OCI-LY3 (cell line): ENCODE measurements at regions not wholly inside any gene's neighbourhood (a gene's known extent, or its start where the extent isn't known, plus 50 kb on each side); places are given as distances from the start of the nearest gene placed in this dataset.

Experiments
- H2AFZ ChIP-seq: fragments of 200-600, 300-600 bp; shearing (Covaris generic); 2 replicates; pipeline ENCODE4 v1.6.0; 2014; ENCODE audit warnings: antibody characterized with exemption, low read depth, low read length
- H3K27ac ChIP-seq: fragments of 200-600, 300-600 bp; sonication (generic); 2 replicates; pipeline ENCODE4 v1.5.1; 2014; ENCODE audit warnings: mild to moderate bottlenecking, low read length, moderate library complexity, mixed read lengths
- H3K27me3 ChIP-seq: fragments of 200-600, 300-600 bp; sonication (generic); 2 replicates; pipeline ENCODE4 v1.6.1; 2014; ENCODE audit warnings: low read depth, low read length, mixed read lengths
- H3K36me3 ChIP-seq: fragments of 200-600, 300-600 bp; sonication (generic); replicated peaks from 2 replicates; pipeline ENCODE3; 2014; ENCODE audit warnings: low read depth, low read length, mixed read lengths
- H3K4me1 ChIP-seq: fragments of 300-600, 200-600 bp; sonication (generic); 2 replicates; pipeline ENCODE4 v1.6.1; 2014; ENCODE audit warnings: low read length, mixed read lengths
- H3K4me2 ChIP-seq: fragments of 200-600, 300-600 bp; sonication (generic); 2 replicates; pipeline ENCODE4 v1.6.1; 2014; ENCODE audit warnings: low read length, mixed read lengths
- H3K4me3 ChIP-seq: fragments of 300-600, 200-600 bp; sonication (generic); 2 replicates; pipeline ENCODE4 v1.5.1; 2014; ENCODE audit warnings: antibody characterized with exemption, mild to moderate bottlenecking, low read length, moderate library complexity
- H3K79me2 ChIP-seq: fragments of 300-600, 200-600 bp; shearing (Covaris generic); 2 replicates; pipeline ENCODE4 v1.6.1; 2014; ENCODE audit warnings: mild to moderate bottlenecking, low read length, mixed read lengths
- H3K9ac ChIP-seq: fragments of 300-600, 200-600 bp; shearing (Covaris generic); 2 replicates; pipeline ENCODE4 v1.6.0; 2014; ENCODE audit warnings: mild to moderate bottlenecking, low read length, moderate library complexity
- H3K9me3 ChIP-seq: fragments of 200-600, 300-600 bp; shearing (Covaris generic); 2 replicates; pipeline ENCODE4 v1.6.1; 2014; ENCODE audit warnings: low read length, mixed read lengths; ENCODE audit not compliant: insufficient read depth
- H4K20me1 ChIP-seq: fragments of 200-600, 300-600 bp; sonication (generic); 2 replicates; pipeline ENCODE4 v1.6.1; 2016; ENCODE audit warnings: low read length, mixed read lengths; ENCODE audit not compliant: insufficient read depth
- EZH2phosphoT487 ChIP-seq: fragments of 200-600 bp; shearing (Covaris generic); IDR thresholded peaks from 2 replicates; pipeline ENCODE4 v1.6.1; 2018; ENCODE audit warnings: antibody characterized with exemption, mixed run types, low read depth
- TF ChIP-seq, protein P1 (sequence below): fragments of 200-600, 300-600 bp; sonication (generic); IDR thresholded peaks from 2 replicates; pipeline ENCODE4 v1.5.1; 2014; ENCODE audit warnings: antibody characterized with exemption, low read length, low read depth

DNA sequence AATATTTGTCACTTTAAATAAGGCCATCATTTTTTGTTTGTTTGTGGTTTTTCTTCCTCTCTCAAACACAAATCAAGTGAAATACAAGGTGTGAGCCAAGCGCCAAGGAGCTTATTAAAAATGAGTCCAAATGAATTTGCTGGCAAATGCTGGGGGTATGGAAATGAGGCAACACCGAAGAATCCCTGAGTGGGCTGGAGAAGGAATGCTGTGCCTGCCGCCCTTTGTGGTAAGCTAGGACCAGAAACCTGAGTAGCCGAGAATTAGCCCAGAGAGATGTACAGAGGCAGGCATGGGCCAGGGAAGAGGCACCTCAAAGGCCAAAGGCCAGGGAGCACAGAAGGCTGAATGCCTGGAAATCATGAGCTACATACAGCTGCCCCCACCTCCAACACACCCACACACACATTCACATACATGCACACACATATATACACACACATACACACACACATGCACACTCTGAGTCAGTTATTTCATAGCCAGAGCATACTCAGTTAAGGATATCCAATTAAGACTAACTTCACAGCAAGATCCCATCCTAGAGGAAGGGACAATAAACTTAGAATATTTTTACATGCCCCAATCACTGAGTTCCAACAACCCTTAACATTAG lies 266.1 kb upstream of the DYNLRB2 start:
- Histone ChIP-seq H3K36me3 (no peaks in the 10 kb centered on the region), H3K4me3 (no peak overlapping the region), H3K27me3 (peaks cover 6% of the 10 kb centered on the region; the same call in 1 of the 2 replicates), H3K9ac (no peak overlapping the region), H3K4me2 (no peak overlapping the region), H4K20me1 (no peaks in the 10 kb centered on the region), H3K4me1 (no peaks in the 10 kb centered on the region), H3K27ac (no peak overlapping the region), H2AFZ (no peak overlapping the region), H3K9me3 (no peaks in the 10 kb centered on the region), H3K79me2 (no peaks in the 10 kb centered on the region)
- TF ChIP-seq, protein P1, sequence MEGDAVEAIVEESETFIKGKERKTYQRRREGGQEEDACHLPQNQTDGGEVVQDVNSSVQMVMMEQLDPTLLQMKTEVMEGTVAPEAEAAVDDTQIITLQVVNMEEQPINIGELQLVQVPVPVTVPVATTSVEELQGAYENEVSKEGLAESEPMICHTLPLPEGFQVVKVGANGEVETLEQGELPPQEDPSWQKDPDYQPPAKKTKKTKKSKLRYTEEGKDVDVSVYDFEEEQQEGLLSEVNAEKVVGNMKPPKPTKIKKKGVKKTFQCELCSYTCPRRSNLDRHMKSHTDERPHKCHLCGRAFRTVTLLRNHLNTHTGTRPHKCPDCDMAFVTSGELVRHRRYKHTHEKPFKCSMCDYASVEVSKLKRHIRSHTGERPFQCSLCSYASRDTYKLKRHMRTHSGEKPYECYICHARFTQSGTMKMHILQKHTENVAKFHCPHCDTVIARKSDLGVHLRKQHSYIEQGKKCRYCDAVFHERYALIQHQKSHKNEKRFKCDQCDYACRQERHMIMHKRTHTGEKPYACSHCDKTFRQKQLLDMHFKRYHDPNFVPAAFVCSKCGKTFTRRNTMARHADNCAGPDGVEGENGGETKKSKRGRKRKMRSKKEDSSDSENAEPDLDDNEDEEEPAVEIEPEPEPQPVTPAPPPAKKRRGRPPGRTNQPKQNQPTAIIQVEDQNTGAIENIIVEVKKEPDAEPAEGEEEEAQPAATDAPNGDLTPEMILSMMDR = no peak
- no peak for TF ChIP-seq EZH2phosphoT487

DNA sequence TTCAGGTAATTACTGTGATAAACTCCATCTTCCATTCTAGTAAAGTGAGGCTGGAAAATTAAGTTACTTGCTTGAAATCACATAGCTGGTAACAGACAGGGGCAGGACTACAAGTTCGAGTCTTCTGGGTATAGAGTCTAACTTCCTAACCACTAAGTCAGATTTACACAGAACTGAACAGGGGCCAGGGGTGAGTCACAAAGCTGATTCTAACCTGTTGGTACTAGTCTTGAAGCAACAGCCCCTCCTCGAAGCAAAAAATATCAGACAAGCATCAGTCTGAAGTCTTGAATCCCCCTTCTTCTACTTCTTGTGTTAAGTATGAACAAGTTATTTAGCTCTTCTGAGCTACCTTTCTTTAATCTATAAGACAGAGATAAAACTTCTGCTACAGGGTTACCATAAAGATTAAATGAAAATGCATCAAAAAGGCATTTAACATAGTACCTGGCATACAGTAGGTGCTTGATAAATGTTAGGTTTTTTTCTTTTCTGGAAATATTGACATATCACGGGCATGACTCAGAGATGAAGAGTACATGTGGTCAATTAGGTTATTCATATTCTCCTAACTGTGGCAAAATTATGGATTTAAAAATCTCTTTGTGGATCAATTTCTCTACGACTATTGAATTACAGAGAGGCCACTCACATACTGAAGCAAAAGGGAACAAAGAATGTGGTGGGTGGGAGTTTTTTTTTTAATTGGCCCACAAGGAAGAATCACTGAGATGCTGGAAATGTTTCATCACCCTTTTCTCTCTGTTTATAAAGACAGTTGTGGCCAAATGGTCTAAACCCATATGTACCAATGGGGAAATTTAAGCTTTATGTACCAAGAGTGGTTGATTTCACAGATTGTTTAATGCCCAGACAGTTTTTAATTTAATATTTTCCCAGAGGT lies 266.9 kb upstream of the DYNLRB2 start:
- Histone ChIP-seq H3K27ac (no peak overlapping the region), H3K27me3 (peaks cover 6% of the 10 kb centered on the region; the same call in 1 of the 2 replicates), H3K4me2 (no peak overlapping the region), H2AFZ (no peak overlapping the region), H3K9me3 (no peaks in the 10 kb centered on the region), H3K9ac (no peak overlapping the region), H3K36me3 (no peaks in the 10 kb centered on the region), H4K20me1 (no peaks in the 10 kb centered on the region), H3K4me3 (no peak overlapping the region), H3K4me1 (no peaks in the 10 kb centered on the region), H3K79me2 (no peaks in the 10 kb centered on the region)
- TF ChIP-seq, protein P1 = no peak
- TF ChIP-seq EZH2phosphoT487 = no peak

DNA sequence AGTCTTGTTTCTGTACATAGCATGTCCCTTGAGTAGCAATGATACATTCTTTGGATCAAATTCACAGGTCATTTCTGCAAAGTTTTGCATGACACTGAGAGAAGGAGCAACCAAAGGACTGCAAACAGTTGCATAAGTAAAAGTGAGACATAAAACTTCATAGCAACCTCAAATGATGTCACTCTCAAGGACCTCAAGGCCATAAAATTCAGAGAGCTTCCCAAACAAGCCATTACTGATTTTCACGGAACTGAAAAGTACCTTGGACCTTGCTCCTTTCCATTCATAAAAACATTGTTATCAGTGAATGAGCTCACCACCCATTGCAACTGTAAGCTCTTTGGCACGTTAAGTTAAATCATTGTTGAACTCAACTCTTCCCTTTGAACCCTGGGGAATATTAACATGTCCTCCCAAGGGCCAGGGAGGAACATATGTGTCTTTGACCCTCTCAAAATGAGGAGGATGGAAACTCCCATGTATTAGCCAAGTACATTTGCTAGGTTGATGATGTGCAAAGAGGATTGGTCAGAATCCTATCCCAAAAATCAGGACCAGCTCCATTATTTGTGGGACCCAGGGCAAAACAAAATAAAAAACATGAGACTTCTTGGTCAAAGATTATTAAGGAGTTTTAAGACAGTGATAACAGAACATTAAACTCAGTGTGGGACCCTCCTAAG lies 275.0 kb upstream of the DYNLRB2 start:
- Histone ChIP-seq H4K20me1 (no peaks in the 10 kb centered on the region), H3K9me3 (no peaks in the 10 kb centered on the region), H3K9ac (no peak overlapping the region), H3K4me1 (no peaks in the 10 kb centered on the region), H3K4me3 (no peak overlapping the region), H2AFZ (no peak overlapping the region), H3K4me2 (no peak overlapping the region), H3K27ac (no peak overlapping the region), H3K79me2 (no peaks in the 10 kb centered on the region), H3K36me3 (no peaks in the 10 kb centered on the region), H3K27me3 (peaks cover 7% of the 10 kb centered on the region; the same call in 1 of the 2 replicates)
- TF ChIP-seq, protein P1 = no peak
- TF ChIP-seq EZH2phosphoT487 = no peak
